ENCODE measurements at regions not wholly inside any gene's neighbourhood (a gene's known extent, or its start where the extent isn't known, plus 50 kb on each side); places are given as distances from the start of the nearest gene placed in this dataset.

DNA sequence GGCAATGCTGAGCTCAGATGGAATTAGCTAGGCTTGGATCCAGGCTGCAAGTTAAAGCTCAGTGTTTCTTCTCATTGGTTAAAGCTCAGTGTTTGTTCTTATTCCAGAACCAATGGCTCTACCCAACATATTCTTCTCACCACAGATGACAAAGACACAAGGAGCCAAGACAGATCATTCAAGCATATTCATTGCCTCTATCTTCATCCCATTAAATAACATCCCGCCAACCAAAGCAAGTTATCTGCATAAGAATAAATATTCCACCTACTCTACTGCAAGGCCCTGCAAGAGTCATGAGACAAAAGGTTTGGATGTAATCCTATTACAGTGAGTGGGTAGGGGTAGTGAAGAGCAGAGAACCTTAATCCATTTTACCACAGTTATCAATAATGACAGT, 766.5 kb downstream of the C4orf33 start:
- no peak for TF ChIP-seq POLR2A (IDR thresholded peaks at IDR 0.05; ENCODE audit: low read depth, low read length)
- FAIRE-seq (no peak), DNase-seq (ENCODE audit: insufficient read length, low spot score) (no peak)

DNA sequence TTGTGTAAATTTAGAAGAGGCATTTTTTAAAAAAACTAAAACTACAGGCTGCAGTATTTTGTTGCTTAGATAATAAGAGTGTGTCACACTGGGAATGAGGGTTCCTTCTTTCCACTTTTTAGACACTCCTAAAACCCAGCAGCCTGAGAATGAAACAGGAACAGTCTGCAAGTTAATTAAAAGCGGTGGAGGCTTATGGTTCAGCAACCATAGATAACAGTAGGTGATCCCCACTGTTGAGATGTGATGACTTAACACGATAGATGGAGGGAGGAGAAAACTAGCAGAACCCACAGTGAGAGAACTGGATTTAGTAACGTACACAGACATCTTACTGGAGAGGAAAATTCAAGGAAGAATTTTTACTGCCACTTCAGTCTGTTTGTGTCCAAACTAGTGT, 767.3 kb downstream of the C4orf33 start:
- no peak for TF ChIP-seq POLR2A (IDR thresholded peaks at IDR 0.05; ENCODE audit: low read depth, low read length)
- DNase-seq (ENCODE audit: insufficient read length, low spot score) (no peak), FAIRE-seq (no peak)

DNA sequence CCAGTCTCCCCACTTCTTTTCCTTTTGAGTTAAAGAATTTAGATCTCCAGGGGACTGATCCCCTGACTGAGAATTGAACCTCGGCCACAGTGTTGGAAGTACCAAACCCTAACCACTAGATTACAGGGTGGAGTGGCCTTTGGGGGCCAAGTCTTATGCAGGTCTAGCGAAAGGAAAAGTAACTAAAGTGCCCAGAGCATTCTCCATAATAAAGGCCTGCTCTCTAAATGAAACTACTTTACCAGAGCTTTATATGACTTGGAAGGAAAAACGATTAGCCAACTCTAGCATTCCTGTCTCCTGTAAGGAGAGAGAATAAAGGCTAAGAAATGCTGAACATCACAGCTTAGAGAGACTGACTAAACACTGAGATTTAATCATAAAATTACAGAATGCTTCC, 788.0 kb downstream of the C4orf33 start:
- FAIRE-seq: no peak
- no peak for DNase-seq (ENCODE audit: insufficient read length, low spot score)
- no peak for TF ChIP-seq POLR2A (IDR thresholded peaks at IDR 0.05; ENCODE audit: low read depth, low read length)

DNA sequence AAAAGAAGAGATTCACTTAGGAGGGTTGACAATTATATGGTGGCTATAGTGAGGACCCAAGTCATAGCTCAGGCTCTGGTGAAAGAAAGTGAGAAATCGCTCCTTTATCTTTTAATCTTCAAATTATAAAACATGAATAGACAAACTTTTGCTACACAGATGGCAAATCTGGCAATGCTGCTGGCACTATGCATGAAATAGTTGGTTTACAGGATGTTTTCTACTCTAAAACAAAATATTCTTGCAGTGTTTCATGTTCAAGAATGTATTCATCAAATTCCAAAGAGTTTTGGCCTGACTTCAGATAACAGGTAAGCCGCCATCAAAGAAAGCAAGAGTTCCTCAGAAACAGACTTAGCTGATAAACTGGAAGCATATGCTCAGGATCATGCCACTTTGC, 801.2 kb downstream of the C4orf33 start:
- no peak for TF ChIP-seq POLR2A (IDR thresholded peaks at IDR 0.05; ENCODE audit: low read depth, low read length)
- DNase-seq (ENCODE audit: insufficient read length, low spot score): no peak
- no peak for FAIRE-seq

DNA sequence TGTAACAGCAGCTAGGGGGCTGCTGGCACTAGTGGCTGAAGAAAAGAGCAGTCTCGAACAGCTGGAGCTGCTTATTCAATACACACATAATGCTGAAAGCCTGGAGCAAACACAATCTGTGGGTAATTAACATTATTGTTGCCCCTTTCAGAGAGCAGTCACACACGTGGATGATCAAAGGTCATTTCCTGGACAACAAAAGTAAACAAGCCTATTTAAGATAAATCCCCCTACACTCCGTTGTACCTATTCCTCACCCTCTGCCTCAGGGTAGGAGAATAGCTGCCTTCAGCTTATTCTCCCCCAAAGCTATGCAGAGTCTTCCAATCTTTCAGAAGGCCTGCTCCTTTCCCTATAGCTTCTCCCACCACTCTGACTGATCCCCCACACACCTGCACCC, 803.9 kb downstream of the C4orf33 start:
- DNase-seq (ENCODE audit: insufficient read length, low spot score) (no peak), FAIRE-seq (no peak)
- no peak for TF ChIP-seq POLR2A (IDR thresholded peaks at IDR 0.05; ENCODE audit: low read depth, low read length)

DNA sequence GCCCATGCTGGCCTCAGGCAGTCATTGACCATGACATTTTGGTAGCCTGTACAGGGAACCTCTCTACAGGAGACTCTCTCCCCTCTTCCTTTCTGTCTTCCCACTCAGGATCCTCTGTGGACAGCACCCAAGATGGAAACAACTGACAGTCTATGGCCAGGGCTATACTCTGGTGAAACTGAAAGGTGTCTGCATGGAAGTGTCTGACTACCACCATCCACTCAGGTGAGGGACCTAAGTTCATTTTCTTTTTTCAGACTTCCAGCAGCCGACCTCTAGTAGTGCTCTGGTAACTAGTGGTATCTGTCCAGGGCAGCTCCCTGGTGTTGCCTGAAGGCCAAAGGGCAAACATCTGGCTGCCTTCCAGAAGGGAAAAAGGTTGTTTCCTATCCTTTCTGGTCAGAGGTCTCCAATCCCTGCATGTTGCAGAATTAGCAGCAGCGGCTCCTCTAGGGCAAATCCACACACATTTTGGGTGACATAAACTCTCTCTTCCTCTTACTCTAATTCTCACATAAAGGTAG, 804.5 kb downstream of the C4orf33 start:
- no peak for FAIRE-seq
- no peak for TF ChIP-seq POLR2A (IDR thresholded peaks at IDR 0.05; ENCODE audit: low read depth, low read length)
- no peak for DNase-seq (ENCODE audit: insufficient read length, low spot score)

DNA sequence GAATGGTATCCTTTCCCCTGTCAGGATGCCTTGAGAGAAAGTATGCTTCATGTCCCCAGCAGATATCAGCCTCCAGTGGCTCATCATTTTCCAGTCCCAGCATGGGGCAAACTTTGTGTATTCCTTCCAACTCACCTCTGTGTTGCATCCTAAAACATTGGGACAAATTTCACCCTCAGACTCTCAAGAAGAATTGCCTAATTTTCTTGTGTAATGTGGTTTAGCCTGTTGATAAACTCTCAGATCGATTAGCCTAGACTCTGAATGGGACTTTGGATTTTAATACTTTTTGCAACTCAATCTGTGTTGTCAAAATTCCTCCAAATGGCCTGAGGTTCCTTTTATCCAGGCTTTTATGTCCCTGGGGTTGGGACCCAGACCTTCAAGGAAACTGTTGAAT, 805.3 kb downstream of the C4orf33 start:
- no peak for TF ChIP-seq POLR2A (IDR thresholded peaks at IDR 0.05; ENCODE audit: low read depth, low read length)

DNA sequence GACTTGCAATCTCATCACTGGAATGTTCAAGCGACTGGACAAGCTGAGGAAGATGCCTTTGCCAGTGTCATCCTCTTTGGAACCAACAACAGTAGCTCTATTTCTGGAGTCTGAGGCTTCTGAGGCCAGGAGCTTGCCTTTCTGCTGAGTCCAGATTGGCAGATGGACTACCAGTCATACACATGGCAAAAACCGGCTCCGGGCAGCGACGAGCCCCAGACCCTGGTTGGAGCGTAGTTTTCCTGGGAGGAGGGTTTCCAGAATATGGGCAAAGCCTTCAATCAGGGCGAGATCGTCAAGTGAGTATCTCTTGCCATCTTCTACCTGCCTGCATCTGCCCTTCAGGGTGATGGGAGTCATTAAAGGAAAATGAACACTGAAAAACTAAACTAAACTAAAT, 807.9 kb downstream of the C4orf33 start:
- FAIRE-seq (no peak), DNase-seq (ENCODE audit: insufficient read length, low spot score) (no peak)
- no peak for TF ChIP-seq POLR2A (IDR thresholded peaks at IDR 0.05; ENCODE audit: low read depth, low read length)

More for the DNA sequence above, 805.3 kb downstream of the C4orf33 start:
- DNase-seq (ENCODE audit: insufficient read length, low spot score) (no peak), FAIRE-seq (no peak)

DNA sequence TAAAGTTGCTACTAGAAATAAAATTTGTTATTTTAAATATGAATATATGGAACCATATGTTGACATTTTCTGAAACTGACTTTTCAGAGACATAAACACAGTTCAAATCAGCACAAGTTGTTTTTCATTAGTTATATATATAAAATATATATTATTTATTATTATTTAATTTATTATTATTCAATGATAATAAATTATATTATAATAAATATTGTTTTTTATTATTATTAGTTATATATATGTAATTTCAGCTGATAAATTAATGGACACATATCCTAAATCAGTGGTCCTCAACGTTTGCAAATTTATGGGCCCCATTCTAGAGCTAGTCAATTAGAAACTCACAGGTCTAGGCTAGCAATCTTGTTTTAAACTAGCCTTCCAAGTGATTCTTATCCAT, 809.3 kb downstream of the C4orf33 start:
- no peak for TF ChIP-seq POLR2A (IDR thresholded peaks at IDR 0.05; ENCODE audit: low read depth, low read length)
- FAIRE-seq (no peak), DNase-seq (ENCODE audit: insufficient read length, low spot score) (no peak)

DNA sequence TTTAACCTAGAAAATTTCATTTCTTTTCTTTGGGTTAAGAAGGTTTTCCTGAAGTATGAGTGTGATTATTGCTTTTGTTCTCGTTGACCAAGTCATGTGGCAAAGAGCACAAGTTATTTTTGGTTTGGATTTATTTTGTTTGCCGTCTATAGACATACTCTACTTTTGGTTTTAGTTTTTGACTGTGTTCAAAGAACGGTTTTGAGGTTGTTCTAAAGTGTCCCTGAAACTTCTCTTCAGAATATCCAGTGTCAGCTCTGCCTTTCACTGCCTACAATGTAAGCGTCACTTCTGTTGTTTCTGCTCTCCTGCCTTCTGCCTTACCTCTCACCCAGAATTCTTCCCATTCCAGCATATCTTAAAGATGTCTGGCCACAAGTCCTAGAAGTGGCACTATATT, 812.2 kb downstream of the C4orf33 start:
- DNase-seq (ENCODE audit: insufficient read length, low spot score): no peak
- TF ChIP-seq POLR2A (IDR thresholded peaks at IDR 0.05; ENCODE audit: low read depth, low read length): no peak

DNA sequence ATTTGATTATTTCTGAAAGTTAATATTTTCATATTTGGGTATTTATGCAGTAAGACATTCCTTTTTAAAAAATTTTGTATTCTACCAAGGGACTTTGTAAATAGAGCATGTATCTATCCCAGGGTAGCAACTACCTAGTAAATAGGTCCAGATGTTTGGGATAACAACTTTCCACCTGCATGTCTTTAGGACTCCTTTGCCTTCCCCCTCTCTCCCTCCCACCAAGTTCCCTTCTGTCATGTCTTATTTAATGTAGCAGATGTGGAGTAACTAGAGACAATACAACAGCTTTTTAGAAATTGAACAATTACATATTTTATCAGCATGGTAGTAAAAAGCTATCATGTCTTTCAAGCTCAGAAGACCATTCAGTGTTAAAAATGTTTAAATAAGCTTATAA, 821.0 kb downstream of the C4orf33 start:
- FAIRE-seq: no peak
- no peak for TF ChIP-seq POLR2A (IDR thresholded peaks at IDR 0.05; ENCODE audit: low read depth, low read length)
- no peak for DNase-seq (ENCODE audit: insufficient read length, low spot score)

More for the DNA sequence above, 812.2 kb downstream of the C4orf33 start:
- FAIRE-seq: no peak

DNA sequence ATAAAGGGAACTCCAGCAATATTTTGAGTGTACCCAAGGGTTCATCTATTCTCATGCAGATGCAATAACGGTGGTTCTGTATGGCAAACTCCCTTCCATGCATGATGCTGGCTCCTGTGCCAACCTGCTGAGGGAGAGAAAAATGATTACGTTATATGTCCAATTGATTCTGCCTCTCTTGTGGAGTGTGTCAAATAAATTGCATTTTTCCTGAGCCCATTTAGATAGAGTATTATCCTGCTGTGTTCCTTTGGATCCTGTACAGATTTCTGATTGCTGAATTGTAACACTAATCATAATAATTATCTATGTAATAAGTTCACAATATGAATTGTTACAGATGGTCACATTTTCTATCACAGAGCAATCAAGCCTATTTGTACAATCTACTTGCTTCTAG, 821.7 kb downstream of the C4orf33 start:
- no peak for TF ChIP-seq POLR2A (IDR thresholded peaks at IDR 0.05; ENCODE audit: low read depth, low read length)
- FAIRE-seq (no peak), DNase-seq (ENCODE audit: insufficient read length, low spot score) (no peak)

DNA sequence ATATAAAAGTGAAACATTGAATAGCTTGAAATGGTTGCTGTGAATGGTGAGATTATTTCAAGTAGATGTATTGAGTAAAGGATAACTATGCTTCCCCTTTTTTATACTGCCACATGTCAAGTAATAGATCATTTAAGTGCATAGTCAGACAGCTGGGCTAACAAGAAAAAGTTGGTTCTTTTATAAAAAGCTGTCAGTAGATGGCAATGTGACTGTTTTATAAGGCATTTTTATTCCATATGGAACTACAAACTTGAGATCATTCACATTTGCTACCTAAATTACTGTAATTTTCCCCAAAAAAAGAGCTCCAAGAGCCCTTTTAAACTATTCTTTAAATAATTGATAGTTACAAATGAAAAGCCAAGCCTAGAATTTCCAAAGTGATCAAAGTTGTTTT, 831.0 kb downstream of the C4orf33 start:
- no peak for TF ChIP-seq POLR2A (IDR thresholded peaks at IDR 0.05; ENCODE audit: low read depth, low read length)
- no peak for DNase-seq (ENCODE audit: insufficient read length, low spot score)
- no peak for FAIRE-seq

DNA sequence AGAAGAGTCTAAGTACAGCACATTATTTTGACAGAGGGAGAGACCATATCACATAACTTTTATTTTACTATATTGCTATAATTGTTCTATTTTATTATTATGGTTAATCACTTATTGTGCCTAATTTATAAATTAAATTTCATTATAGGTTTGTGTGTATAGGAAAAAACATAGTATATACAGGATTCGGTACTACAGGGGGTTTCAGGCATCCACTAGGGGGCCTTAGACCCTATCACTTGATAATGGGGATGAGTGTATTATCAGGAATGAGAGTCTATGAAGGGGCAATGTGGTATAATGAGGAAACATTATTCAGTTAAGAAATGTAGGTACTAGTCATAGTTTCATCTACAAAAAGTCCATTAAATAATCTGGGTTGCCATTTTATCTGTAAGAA, 833.1 kb downstream of the C4orf33 start:
- DNase-seq (ENCODE audit: insufficient read length, low spot score) (no peak), FAIRE-seq (no peak)
- no peak for TF ChIP-seq POLR2A (IDR thresholded peaks at IDR 0.05; ENCODE audit: low read depth, low read length)

DNA sequence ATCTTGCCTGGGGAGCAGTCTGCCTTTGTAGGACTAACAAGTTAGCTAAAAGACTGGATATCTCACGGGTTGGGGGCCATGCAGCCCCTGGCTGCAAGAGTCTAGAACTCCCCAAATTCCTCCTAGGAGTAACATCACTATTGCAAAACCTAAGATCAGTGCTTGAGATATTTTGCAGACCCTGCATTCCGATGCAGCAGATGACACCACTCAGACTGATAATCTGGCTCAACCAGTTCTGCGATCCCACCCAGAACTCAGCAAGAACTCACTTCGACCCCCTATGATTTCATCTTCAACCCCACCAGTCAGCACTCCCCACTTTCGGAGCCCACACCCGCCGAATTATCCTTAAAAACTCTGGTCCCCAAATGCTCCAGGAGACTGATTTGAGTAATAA, 834.0 kb downstream of the C4orf33 start:
- FAIRE-seq: no peak
- no peak for DNase-seq (ENCODE audit: insufficient read length, low spot score)
- TF ChIP-seq POLR2A (IDR thresholded peaks at IDR 0.05; ENCODE audit: low read depth, low read length): no peak

DNA sequence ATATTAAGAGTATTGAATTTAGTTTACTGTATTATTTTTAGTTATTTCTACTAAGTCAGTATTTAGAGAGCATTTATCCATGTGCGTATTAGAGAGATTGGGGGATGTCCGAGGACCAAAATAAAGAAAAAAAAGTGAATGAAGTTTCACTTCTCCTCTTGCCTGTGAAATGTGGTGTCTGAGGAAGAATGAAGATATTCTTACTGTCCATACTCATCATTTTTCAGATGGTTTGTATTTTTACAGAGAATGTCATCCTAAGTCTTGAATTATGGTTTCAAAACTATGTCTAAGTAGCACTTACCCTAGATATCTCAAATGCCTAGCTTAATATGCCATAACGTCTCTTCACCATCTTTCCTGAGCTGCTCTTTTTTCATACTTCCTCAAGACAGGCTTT, 854.3 kb downstream of the C4orf33 start:
- DNase-seq (ENCODE audit: insufficient read length, low spot score): no peak
- TF ChIP-seq POLR2A (IDR thresholded peaks at IDR 0.05; ENCODE audit: low read depth, low read length): no peak
- FAIRE-seq: no peak
